ENCODE measurements at regions not wholly inside any gene's neighbourhood (a gene's known extent, or its start where the extent isn't known, plus 50 kb on each side); places are given as distances from the start of the nearest gene placed in this dataset.

DNA sequence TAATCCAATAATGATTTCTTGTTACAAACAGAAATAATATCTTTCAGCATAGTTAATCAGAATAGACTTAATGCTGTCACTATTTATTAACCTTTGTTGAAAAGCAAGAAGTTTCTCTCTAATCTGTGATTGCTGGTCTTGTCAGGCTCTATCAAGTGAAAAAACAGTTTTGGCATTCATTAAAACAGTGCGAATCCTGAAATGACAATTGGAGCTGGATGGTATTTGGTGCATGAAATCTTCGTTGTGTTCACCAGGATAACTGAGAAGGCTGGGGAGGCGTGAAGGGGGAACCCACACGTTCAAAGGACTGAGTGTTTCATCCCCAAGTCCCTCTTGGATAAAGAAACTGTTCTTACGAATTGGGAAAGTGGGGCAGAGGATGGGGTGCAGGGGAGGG is 190.2 kb upstream of the MYL2 start:
- DNase-seq (ENCODE audit: extremely low read depth, insufficient read length), result no peak
- no peaks in the 10 kb centered on the region for H3K36me3 ChIP-seq (ENCODE audit: control insufficient read depth, insufficient read depth, low read length)
- no peak overlapping the region for H3K4me3 ChIP-seq (replicated peaks; ENCODE audit: low read depth, low read length)
- TF ChIP-seq, protein P1, sequence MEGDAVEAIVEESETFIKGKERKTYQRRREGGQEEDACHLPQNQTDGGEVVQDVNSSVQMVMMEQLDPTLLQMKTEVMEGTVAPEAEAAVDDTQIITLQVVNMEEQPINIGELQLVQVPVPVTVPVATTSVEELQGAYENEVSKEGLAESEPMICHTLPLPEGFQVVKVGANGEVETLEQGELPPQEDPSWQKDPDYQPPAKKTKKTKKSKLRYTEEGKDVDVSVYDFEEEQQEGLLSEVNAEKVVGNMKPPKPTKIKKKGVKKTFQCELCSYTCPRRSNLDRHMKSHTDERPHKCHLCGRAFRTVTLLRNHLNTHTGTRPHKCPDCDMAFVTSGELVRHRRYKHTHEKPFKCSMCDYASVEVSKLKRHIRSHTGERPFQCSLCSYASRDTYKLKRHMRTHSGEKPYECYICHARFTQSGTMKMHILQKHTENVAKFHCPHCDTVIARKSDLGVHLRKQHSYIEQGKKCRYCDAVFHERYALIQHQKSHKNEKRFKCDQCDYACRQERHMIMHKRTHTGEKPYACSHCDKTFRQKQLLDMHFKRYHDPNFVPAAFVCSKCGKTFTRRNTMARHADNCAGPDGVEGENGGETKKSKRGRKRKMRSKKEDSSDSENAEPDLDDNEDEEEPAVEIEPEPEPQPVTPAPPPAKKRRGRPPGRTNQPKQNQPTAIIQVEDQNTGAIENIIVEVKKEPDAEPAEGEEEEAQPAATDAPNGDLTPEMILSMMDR (IDR thresholded peaks at IDR 0.05; ENCODE audit: insufficient read depth, low read length, poor library complexity, severe bottlenecking), result no peak
- no peaks in the 10 kb centered on the region; the same call in 1 of the 2 replicates for H3K27me3 ChIP-seq (replicated peaks; ENCODE audit: control insufficient read depth, insufficient read depth, low read length)

DNA sequence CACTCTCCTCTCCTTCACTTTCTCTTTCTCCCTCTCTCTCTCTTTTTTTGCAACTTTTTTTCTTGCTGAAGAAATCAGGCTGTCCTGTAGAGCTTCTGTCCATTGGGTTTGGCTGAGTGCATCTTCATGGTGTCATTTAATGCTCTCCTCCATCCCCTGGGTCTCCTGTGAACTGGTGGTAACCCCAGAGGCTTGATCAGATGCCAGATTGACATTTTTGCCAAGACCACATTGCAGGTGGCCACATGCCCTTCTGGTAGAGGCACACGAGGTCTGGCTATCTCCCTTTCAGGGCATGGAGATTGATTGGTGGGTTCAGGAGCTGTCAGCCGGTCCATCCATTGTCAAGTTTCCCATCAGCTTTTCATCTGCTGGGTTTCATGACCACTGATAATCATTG is 188.3 kb upstream of the MYL2 start:
- H3K36me3 ChIP-seq (ENCODE audit: control insufficient read depth, insufficient read depth, low read length), result no peaks in the 10 kb centered on the region
- TF ChIP-seq, protein P1 (IDR thresholded peaks at IDR 0.05; ENCODE audit: insufficient read depth, low read length, poor library complexity, severe bottlenecking), result no peak
- DNase-seq (ENCODE audit: extremely low read depth, insufficient read length), result no peak
- H3K27me3 ChIP-seq (replicated peaks; ENCODE audit: control insufficient read depth, insufficient read depth, low read length), result no peaks in the 10 kb centered on the region; the same call in none of the 2 replicates
- H3K4me3 ChIP-seq (replicated peaks; ENCODE audit: low read depth, low read length), result no peak overlapping the region

DNA sequence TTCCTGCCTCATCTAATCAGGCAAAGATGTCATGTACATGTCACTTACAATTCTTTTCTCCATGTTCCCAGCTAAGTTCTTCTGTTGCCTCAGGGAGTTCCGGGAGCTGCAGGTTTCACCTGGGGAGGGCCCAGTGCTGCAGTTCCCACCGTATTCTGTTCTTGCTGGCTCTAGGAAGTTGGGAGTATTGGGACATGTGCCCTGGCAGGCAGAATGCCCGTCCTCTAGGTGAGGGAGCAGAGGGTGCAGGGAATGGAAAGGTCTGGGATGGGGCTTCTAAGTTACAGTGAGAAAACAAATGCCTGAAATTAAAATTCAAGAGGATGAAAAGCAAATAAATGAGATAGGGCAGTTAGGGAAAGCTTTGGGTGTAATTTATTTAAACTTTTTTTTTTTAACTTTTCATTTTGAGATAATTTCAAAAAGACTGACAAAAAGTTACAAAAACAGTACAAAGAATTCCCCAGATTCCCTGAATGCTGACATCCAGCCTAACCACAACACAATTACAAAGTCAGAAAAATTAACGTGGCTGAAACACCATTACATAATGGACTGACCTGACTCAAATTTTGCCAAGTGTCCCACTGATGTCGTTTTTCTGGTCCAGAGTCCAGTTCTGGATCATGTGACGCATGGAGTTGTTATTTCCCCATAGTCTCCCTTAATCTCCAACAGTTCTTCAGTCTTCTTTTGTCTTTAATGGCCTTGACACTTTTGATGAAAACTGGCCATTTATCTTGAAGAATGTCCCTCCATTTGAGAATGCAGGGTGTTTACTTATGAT is 187.2 kb upstream of the MYL2 start:
- H3K36me3 ChIP-seq (ENCODE audit: control insufficient read depth, insufficient read depth, low read length), result no peaks in the 10 kb centered on the region
- H3K27me3 ChIP-seq (replicated peaks; ENCODE audit: control insufficient read depth, insufficient read depth, low read length), result no peaks in the 10 kb centered on the region; the same call in none of the 2 replicates
- DNase-seq (ENCODE audit: extremely low read depth, insufficient read length), result no peak
- TF ChIP-seq, protein P1 (IDR thresholded peaks at IDR 0.05; ENCODE audit: insufficient read depth, low read length, poor library complexity, severe bottlenecking), result no peak
- no peak overlapping the region for H3K4me3 ChIP-seq (replicated peaks; ENCODE audit: low read depth, low read length)

DNA sequence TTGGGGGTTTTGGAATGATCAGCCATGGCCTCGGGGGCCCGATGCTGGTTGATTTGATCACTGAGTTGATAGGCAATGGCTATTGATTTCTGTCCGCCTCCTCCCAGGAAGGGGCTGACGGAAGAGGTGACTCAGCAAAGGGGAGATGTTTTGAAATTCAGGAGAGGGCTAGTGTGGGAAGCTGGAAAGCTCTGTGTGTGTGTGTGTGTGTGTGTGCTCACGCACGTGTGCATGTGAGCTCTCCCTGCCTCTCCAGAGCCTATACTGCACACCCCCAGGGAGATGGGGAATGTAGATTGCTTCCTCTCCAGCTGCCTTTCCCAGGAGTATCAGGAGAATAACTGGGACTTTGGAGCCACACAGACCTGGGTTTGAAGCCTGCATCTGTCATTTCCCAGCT is 184.9 kb upstream of the MYL2 start:
- DNase-seq (ENCODE audit: extremely low read depth, insufficient read length), result no peak
- no peaks in the 10 kb centered on the region for H3K36me3 ChIP-seq (ENCODE audit: control insufficient read depth, insufficient read depth, low read length)
- H3K27me3 ChIP-seq (replicated peaks; ENCODE audit: control insufficient read depth, insufficient read depth, low read length), result no peaks in the 10 kb centered on the region; the same call in none of the 2 replicates
- no peak overlapping the region for H3K4me3 ChIP-seq (replicated peaks; ENCODE audit: low read depth, low read length)
- TF ChIP-seq, protein P1 (IDR thresholded peaks at IDR 0.05; ENCODE audit: insufficient read depth, low read length, poor library complexity, severe bottlenecking), result no peak

DNA sequence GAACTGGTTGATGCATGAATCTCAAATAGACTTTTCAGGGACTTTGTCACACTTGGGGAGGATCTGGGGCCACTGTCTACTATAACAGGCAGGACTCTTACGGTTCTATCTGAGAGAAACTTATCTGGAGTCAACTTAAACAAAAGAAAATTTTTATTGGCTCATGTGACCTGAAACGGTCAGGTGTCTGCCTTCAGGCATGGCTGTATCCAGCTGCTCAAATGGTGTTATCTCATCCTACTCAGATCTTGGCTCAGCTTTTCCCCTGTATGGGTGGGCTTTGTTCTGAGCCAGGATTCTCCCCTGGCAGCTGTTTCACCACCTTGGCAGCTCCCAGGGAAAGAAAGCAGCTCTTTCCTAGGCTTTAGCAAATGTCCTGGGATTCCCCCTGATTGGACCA is 183.2 kb upstream of the MYL2 start:
- H3K27me3 ChIP-seq (replicated peaks; ENCODE audit: control insufficient read depth, insufficient read depth, low read length), result no peaks in the 10 kb centered on the region; the same call in none of the 2 replicates
- no peak for DNase-seq (ENCODE audit: extremely low read depth, insufficient read length)

More for the DNA sequence above, 183.2 kb upstream of the MYL2 start:
- TF ChIP-seq, protein P1 (IDR thresholded peaks at IDR 0.05; ENCODE audit: insufficient read depth, low read length, poor library complexity, severe bottlenecking), result no peak
- H3K4me3 ChIP-seq (replicated peaks; ENCODE audit: low read depth, low read length), result no peak overlapping the region
- H3K36me3 ChIP-seq (ENCODE audit: control insufficient read depth, insufficient read depth, low read length), result no peaks in the 10 kb centered on the region

Data from GM06990 (cell line).